GM18507 (cell line): ENCODE measurements at regions not wholly inside any gene's neighbourhood (a gene's known extent, or its start where the extent isn't known, plus 50 kb on each side); places are given as distances from the start of the nearest gene placed in this dataset.
"Not testable (repeated sequence)": the region's sequence is repeated elsewhere in the genome, so short reads cannot be mapped to it uniquely, and the experiment has no call there.

Source experiments
- DNase-seq: peaks from one replicate; pipeline ENCODE4 v3.0.0; 2011; ENCODE audit warnings: low read depth; ENCODE audit not compliant: insufficient read length; ENCODE audit errors: extremely low spot score
- FAIRE-seq: peaks from 2 replicates; lab custom pipeline; 2011; peaks lifted over from hg19 to GRCh38; lab: Jason Lieb, UNC

DNA sequence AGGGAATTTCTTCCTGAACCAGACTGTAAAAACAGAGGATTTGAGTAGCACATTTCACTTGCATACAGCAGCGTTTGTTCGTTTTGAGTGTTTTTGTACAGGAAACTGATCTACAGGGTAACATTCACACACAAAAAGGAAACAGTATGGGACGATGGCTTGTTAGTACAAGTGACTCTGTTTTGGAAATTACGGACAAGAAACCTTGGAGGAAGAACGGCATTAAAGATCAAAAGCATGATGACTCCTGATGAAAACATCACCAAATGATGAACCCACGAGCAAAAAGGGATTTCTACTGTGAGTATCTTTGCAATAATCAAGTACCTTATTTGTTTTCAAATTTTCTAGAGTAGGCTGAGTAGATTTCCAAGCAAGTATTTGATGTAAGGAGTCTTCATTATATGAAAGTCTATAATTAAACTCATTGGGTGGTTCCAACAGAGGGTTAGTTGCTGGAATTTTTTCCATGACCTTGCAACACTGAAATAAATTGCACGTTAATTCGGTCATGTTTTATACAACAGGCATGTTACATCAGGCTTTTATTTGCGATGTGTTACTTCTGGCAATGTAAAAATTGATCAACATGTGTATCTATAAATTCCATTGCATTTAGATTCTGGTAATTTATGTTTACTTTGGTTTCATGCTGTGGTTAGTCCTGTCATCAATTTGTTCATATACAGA is 76.7 kb upstream of the KCNK2 start:
- no peak for FAIRE-seq
- DNase-seq = no peak

DNA sequence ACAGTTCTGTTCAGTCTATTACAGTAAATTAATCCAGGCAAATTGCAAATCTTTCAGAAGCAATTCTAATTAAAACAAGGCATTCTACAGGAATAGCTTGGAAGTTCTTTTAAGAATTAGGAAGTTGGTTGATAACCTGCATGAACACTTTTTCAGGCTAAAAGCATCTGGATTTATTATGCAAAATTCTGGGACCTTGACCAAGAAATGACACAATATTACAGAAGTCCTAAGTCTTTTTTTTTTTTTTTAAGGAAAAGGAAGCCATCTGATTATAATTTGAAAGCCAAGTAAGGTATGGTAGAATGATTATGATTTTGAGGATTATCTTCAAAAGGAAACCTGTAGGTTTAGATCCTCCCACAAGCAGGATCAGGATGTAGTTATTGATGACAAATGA is 74.7 kb upstream of the KCNK2 start:
- DNase-seq (no peak), FAIRE-seq (no peak)

DNA sequence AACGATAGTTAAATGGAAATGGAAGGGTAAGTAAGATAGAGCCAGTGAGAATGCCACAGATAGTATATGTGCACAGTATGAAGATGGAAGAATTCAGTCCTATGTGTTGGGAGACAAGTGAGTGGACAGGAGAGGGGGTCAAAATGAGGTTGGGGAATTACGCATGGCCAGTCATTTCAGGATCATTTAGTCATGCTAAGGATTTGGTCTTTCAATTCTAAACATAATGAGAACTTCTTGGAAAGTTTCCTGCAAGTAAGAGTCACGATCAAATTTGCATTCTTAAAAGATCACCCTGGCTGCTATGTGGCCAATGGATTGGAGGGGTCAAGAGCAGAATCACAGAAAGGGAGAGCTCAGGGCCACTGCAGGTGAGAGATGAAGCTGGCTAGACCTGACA is 64.0 kb upstream of the KCNK2 start:
- DNase-seq (no peak), FAIRE-seq (no peak)

DNA sequence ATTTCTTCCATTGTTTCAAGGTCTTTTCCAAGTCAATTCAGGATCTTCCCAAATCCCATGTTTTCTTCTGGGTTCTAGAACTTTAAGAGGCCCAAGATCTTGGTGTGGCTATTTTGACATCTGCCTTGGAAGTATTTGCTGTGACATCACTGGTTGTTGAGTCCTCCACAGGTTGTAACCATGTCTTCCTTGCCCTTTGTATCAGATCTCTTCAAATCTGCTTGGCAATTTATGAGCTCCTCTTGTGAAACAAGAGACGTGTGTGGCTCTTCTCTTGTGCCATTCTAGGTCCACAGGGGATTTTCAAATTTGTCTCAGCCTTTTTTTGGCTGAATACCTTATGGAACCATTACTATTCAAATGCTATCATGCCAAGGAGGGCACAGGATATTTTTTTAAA is 60.3 kb upstream of the KCNK2 start:
- DNase-seq (no peak), FAIRE-seq (no peak)

DNA sequence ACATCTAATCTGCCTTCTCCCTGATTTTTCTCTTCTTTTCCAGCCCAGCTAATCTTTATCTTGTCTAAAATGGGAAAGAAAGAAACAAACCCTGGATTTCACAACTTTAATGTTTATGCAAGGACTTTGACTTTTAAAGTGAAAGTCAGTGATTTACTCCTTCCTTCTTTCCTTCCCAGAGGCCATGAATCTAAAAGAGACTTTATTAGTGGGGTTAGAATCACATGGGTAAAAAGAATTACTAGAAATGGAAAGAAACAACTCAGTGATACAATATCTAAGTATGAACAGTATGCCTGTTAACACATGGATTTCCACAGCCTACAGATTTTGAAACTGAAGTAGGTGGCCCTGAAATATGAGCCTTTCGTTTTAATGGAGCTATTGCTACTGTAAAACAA is 59.8 kb upstream of the KCNK2 start:
- FAIRE-seq (no peak), DNase-seq (no peak)

DNA sequence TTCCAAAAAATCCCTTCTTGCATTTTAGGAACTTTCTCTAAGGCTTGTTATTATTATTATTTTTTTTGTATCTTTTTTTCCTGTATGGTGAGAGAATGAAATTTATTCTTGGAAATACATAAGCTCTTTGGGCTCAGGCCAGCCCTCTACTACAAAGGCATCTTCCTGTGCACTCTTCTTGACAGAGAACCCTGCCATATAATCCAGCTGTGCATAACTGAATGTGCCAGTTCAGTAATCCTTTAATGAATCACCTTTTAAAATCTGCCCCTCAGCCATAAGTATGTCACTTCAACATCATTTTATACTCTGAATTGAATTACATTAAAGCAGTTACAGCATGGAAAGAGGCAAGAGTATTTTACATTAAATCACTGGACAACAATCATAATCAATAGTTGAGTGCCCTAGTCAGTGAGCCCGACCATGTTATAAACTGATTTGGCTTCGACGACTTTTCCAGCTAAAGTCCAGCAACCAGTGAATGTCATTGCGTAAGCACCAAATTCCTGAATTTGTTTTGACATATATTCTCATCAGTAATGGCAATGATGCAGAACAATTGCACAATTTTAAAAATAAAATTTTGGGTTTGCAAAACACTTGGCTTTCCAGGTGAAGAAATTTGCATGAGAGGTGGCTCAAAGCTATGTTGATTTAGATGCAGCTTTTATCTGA is 59.2 kb upstream of the KCNK2 start:
- no peak for FAIRE-seq
- DNase-seq = no peak

DNA sequence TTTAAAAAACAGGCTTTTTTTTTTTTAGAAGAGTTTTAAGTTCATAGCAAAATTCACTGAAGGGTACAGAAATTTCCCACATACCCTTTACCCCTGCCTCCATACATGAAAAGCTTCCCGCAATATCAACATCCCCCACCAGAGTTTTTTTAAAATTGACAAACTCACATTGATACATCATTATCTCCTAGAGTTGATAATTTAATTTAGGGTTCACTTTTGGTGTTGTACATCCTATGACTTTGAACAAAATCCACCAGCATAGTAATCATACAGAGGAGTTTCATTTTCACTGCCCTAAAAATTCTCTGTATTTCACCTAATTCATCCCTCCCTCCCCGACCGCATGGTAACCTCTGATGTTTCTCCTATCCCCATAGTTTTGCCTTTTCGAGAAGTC is 53.6 kb upstream of the KCNK2 start:
- no peak for FAIRE-seq
- DNase-seq = no peak

DNA sequence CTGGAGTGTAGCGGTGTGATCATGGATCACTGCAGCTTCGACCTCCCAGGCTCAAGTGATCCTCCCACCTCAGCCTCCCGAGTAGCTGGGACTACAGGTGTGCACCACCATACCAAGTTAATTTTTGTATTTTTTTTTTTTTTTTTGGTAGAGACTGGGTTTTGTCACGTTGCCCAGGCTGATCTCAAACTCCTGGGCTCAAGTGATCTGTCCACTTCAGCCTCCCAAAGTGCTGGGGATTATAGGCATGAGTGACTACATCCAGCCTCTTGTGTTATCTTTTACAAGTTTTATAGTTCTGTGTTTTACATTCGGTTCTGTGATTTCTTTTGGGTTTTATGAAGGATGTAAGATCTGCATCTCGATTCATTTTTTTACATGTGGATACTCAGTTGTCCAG is 52.0 kb upstream of the KCNK2 start:
- FAIRE-seq, DNase-seq: not testable (repeated sequence)

DNA sequence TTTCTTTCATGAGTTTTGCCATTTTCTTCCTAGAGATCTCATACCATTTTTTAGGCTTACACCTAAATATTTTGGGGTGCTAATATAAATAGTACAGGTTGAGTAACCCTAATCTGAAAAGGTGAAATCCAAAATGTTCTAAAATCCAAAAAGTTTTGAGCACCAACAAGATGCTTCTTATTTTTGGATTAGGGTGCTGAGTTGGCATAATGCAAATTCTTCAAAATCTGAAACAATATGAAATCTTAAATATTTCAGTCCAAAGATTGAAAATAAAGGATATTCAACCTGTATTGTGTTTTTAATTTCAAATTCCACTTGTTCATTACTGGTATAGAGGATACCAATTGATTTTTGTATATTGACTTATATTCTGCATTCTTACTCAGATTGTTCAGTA is 51.1 kb upstream of the KCNK2 start:
- DNase-seq (no peak), FAIRE-seq (no peak)
